ENCODE measurements at regions not wholly inside any gene's neighbourhood (a gene's known extent, or its start where the extent isn't known, plus 50 kb on each side); places are given as distances from the start of the nearest gene placed in this dataset.

GRCh38 chr2:239868556-239869181 is 156.5 kb downstream of the NDUFA10 start:
- no peak for TF ChIP-seq CTCF (IDR thresholded peaks at IDR 0.05; ENCODE audit: low read depth, low read length, missing input control)
- TF ChIP-seq MAX (IDR thresholded peaks at IDR 0.05): no peak
- TF ChIP-seq RAD21 (IDR thresholded peaks at IDR 0.05): no peak
- TF ChIP-seq REST (IDR thresholded peaks at IDR 0.05): no peak
- no peak for TF ChIP-seq YY1 (IDR thresholded peaks at IDR 0.05)
- TF ChIP-seq EGR1 (IDR thresholded peaks at IDR 0.05; ENCODE audit: low read depth in 2 of 2): no peak
- TF ChIP-seq ZBTB33 (IDR thresholded peaks at IDR 0.05): no peak

All from liver (tissue), 3 donors.